HG03565 (cell line): ENCODE measurements at regions not wholly inside any gene's neighbourhood (a gene's known extent, or its start where the extent isn't known, plus 50 kb on each side); places are given as distances from the start of the nearest gene placed in this dataset.
"Not testable (repeated sequence)": the region's sequence is repeated elsewhere in the genome, so short reads cannot be mapped to it uniquely, and the experiment has no call there.

Source experiments
- ATAC-seq: cut with Tn5 transposase; IDR thresholded peaks from one replicate; pipeline ENCODE4 v1.9.1; 2021; ENCODE audit warnings: mild to moderate bottlenecking, moderate library complexity; ENCODE audit not compliant: unreplicated experiment

GRCh38 chr11:109668973-109669634 is 247.1 kb downstream of the C11orf87 start:
- no peak for ATAC-seq

DNA sequence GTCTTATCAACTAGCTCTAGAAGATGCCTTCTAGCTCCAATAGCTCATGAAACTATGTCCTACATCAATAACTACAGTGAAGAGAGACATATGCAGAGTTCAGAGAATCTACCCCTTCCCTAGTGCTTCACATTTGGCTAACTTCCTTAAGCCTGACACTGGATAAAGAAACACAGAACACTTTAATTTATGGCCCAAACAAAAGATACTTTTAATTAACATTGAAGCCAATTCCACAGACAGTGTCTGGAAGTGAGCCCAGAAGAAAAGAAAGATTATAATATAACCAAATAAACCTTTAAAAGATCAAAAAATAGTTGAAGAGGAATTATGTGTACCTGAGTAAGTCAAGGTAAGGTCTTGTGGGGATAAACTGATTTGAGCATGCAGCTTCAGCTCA is 255.2 kb downstream of the C11orf87 start:
- no peak for ATAC-seq

DNA sequence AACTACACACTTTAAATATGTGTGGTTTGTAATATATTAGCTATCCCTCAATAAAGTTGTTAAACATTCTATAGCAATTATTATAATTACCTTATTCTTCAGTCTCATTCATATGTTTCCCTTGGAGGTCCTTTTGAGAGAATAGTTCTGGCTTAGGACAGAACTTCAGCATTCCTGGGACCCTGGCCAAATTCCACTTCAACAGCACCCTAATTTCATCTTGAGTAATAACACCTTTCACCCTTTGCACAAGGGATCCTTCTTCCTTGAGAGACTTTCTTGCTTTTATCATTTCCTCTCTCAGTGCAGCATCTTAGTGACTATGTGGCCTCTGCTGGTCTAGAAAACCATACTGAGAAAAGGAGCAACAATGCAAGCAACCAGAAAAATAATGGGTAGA is 255.9 kb downstream of the C11orf87 start:
- no peak for ATAC-seq

- ATAC-seq: no peak
Measured at GRCh38 chr11:109680127-109680526, 258.1 kb downstream of the C11orf87 start.

- ATAC-seq: not testable (repeated sequence)
Measured at GRCh38 chr11:109682788-109683187, 260.8 kb downstream of the C11orf87 start.

- no peak for ATAC-seq
Measured at GRCh38 chr11:109695696-109696095, 273.7 kb downstream of the C11orf87 start.

GRCh38 chr11:109696191-109696897 is 274.4 kb downstream of the C11orf87 start:
- no peak for ATAC-seq

DNA sequence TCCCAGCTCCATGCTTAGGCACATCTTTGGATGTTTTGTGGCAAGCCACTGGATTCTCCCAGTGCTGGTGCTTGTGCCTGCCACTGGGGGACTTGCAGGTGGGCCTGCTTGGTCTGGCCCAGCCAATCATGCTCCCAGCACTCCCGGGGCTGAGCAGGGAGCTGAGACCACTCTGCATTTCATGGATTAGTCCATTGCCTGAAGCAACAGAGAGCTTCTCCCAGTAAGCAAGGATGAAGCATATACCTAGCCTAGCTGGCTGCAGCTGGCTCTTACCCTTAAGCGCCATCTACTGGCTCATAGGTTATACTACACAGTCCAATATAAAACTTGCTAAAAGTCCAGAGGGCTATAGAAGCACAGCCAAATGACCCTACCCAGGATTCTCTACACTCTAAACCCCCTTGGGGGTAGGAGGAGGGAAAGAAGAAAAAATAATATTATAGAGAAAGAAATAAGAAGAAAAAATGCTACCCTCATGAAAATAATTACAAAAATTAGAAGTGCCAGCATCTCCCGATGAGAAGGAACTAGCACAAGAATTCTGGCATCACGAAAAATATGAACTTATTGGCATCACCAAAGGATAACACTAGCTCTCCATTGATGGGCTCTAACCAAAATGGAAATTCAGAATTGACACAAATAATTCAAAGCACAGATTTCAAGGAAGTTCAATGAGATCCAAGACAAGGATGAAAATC is 275.3 kb downstream of the C11orf87 start:
- ATAC-seq: peak; percentile 98

- ATAC-seq: no peak
Measured at GRCh38 chr11:109698237-109698636, 276.2 kb downstream of the C11orf87 start.

DNA sequence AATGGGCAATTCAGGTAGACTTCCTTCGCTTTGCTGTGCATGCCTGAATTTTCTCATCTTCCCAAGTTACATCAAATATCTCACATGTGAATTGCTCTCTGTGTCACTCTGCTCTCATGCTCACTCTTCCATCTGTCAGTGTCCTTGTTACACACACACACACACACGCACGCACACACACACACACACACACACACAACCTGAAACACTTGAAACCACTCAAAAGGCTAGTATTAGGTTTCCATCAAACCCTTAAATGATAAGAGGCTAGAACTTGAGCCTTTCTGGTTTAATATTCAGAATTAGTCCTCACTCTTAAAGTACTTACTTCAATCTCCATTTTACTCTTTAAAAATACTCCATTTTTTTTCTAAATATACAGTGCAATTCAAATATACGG is 282.4 kb downstream of the C11orf87 start:
- ATAC-seq: no peak

- no peak for ATAC-seq
Measured at GRCh38 chr11:109706945-109707344, 285.0 kb downstream of the C11orf87 start.

GRCh38 chr11:109707411-109707810 is 285.4 kb downstream of the C11orf87 start:
- ATAC-seq: no peak

DNA sequence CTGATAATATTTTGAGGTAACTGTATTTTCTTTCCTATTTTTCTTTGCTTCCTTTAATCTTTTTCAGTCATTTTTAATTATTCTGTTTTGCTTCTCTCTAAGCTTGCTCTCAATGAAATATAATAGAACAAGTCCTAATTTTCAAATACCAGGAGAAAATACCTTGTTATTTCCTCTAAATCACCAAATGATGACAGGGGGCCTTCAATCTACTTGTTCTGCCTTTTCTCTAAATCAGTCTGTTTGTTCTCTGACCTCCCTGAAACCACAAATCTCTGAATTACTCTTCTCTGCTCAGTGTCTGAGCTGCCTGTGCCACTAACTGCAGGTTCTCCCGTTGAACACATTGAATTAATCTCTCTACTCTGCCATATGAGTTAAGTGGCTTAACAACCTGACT is 286.2 kb downstream of the C11orf87 start:
- no peak for ATAC-seq

GRCh38 chr11:109714444-109714843 is 292.5 kb downstream of the C11orf87 start:
- ATAC-seq: not testable (repeated sequence)

- not testable (repeated sequence) for ATAC-seq
Measured at GRCh38 chr11:109715424-109715823, 293.4 kb downstream of the C11orf87 start.

DNA sequence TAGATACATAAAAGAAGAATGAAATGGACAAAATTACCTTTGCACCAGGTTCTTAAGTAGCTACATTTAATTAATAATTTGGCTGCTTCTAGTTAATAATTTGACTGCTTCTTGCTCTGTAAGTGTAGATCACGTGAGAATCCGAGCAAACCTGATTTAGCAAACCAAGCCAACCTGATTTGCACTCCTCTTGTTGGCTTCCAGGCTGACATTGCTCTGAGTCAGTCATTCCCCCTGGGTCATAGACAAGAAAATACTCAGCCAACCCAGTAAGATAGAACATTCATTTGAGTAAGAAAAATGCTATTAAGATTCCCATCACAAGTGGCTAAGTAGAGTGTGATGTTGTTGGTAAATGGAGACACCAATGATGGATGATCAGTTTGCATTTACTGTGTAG is 304.1 kb downstream of the C11orf87 start:
- no peak for ATAC-seq

GRCh38 chr11:109728056-109728455 is 306.1 kb downstream of the C11orf87 start:
- ATAC-seq: no peak

DNA sequence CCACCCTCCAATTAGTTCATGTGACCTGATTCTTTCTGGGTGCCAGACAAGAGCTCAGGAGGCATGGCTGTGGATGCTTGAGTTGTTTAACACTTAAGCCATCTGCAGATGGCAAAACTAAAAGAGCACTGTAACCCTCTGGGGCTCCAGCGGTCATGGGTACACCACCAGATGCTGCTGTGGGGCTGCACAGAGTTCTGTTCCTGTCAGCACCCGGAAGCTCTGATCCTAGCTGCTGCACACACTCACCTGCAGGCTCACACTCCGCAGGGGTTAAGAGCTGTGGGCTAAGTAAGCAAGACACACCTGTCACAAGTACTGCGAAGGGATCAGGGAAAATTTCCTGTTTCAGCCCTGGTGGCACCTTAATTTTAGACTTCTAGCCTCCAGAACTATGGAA is 307.8 kb downstream of the C11orf87 start:
- no peak for ATAC-seq

- no peak for ATAC-seq
Measured at GRCh38 chr11:109730669-109731068, 308.7 kb downstream of the C11orf87 start.

- no peak for ATAC-seq
Measured at GRCh38 chr11:109731451-109731850, 309.5 kb downstream of the C11orf87 start.

GRCh38 chr11:109733245-109733644 is 311.3 kb downstream of the C11orf87 start:
- ATAC-seq: no peak

- ATAC-seq: no peak
Measured at GRCh38 chr11:109734566-109734965, 312.6 kb downstream of the C11orf87 start.
